ENCODE measurements at regions not wholly inside any gene's neighbourhood (a gene's known extent, or its start where the extent isn't known, plus 50 kb on each side); places are given as distances from the start of the nearest gene placed in this dataset.
"Not testable (repeated sequence)": the region's sequence is repeated elsewhere in the genome, so short reads cannot be mapped to it uniquely, and the experiment has no call there.

DNA sequence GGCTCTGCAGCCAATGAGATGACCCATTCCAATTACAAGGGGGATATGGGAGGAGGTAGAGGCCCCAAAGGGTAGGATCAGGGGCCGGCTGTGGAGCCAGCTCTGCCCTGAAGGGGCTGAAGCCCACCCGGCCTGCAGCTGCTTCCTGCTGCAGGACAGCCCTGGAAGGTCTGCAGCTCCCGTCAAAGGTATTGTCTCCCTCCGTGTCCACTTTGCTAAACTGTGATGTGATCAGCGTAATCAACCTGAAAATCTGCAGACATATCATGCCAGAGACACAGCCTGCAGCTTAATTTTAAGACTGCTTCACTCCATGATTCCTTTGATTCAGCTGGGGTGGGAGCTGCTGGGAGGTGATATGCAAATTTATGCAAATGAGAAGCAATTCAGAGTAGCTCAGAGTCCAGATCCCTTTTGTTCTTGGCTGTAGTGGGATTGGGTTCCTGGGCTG lies 90.7 kb downstream of the GADD45G start:
- H3K4me3 ChIP-seq (ENCODE audit: low read depth, low read length): no peak overlapping the region

DNA sequence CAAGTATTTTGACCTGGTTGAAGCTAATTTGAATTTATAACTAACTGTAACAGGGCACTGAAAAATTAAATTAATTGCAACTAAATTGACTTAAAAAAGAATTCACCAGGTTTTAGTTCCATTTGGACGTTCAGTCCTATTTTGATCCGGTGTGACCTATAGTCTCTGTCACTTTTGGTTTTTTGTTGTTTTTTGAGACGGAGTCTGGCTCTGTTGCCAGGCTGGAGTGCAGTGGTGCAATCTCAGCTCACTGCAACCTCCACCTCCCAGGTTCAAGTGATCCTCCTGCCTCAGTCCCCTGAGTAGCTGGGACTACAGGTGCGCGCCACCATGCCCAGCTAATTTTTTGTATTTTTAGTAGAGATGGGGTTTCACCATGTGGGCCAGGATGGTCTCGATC lies 91.2 kb downstream of the GADD45G start:
- not testable (repeated sequence) for H3K4me3 ChIP-seq (ENCODE audit: low read depth, low read length)

DNA sequence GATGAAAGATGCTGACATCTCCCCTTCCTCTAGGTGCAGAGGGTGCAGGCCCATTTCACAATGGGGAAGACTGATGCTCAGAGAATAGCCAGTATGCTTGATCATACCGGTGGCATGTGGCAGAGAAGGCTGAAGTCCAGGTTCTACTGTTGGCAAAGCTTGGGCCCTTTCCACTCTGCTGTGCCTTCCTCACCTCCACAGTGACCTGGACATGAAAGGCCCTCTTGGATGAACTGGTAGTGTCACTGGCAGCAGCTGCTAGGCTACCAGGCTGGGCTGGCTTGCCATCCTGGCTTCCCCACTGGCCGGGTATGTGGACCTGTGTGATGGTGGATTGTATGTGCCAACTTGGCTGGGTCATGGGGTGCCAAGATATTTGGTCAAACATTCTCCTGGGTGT lies 92.0 kb downstream of the GADD45G start:
- no peak overlapping the region for H3K4me3 ChIP-seq (ENCODE audit: low read depth, low read length)

DNA sequence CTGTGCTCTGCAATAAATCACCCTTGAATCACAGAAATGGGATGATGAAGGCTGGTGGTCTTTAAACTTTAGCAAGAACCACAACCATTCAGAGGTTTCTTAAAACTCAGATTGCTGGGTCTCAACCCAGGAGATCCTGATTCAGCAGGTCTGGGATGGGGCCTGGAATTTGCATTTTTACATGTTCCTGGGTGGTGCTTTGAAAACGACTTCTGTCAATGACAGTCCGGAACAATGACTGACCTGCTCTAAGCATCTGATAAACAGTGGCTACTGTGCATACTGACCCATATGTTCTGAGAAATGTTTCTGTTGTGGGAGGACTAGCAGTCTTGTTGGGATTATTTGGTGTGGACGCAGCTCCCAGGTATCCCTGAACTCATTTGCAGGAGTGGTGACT lies 92.7 kb downstream of the GADD45G start:
- H3K4me3 ChIP-seq (ENCODE audit: low read depth, low read length): no peak overlapping the region

DNA sequence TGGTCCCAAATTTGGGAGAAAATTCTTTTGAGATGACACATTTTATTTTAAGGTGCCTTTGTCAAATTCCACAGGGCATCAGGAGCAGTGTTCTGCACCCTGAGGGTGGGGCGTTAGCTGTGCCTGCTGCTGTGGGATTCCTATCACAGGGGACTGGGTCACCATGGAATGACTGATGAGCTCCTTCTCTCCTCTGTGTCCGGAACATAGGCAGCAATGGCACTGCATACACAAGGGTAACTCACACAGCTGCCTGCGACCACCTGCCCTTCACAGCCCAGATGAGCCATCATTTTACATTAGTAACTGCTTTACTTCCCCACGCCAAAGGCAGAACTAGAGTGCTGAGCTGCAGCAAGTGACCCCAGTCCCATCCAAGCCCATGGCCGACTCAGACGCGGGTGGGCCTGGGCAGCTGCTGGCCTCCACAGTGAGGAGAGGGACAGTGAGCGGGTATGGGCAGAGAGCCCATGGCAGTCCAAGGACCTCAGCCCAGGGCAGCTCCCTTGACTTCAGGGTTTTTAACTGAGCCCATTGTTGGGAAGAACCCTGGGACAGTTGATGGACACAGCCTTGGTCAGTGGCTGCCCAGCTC lies 93.7 kb downstream of the GADD45G start:
- no peak overlapping the region for H3K4me3 ChIP-seq (ENCODE audit: low read depth, low read length)

DNA sequence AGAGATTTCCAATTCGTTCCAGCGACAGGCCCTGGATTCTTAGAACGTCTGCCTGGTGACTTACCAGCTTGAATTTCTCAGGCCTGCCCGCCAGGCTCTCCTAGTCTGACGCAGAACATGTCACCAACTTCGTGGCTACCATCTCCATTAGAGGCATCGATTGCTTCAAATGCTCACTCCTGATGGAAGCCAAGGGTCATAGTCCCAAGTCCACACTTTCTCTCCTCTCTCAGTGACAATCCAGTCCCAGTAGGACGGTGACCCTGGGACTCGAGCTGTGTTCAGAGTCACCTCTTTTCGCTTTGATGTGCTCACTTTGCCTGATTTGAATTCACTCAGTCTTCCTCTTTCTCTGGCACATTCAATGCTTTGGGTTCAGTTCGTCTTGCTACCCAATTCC lies 94.8 kb downstream of the GADD45G start:
- no peak overlapping the region for H3K4me3 ChIP-seq (ENCODE audit: low read depth, low read length)

DNA sequence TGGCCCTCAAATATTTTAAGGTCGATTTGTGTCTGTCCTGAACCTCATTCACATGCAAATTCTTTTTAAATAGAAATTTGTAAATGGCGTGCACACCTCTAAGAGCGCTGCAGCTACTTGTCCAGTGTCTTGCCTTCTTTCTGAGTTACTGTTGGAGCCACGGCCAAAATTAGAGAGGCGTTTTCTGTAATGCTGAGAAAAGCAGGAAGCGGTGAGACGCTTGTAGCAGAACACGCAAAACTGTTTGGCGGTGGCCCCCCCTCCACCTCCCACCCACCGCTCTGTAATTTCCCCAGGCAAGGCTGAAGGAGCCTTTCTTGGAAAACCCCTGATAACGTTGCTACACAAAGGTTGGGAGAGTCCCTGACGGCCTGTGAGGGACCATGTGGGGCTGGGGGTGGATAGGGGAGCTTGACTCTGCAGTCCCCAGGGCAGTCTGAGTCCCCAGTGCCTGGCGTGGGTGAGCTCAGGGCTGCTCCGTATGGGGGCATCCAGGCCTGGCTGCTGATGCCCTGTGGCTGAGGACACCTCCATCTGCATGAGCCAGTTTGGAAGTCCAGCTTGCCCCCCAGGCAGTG lies 96.5 kb downstream of the GADD45G start:
- H3K4me3 ChIP-seq (ENCODE audit: low read depth, low read length): no peak overlapping the region

DNA sequence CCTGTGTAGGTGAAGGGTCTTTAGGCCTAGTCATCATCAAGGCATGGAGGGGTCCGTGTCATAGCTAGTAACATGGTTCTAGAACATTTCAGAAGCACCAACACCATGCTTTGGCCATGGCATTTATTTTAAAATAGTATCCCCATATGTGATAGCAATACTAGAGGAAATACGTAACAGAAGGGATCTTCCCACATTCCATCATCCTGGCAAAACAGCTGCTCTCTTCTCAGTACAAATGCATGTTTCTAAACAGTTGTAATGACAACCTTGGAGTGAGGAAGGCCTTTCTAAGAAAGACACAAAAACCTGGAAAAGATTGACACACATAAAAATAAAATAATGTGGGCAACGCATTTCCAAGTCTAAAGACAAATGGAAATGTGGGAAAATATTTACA lies 97.6 kb downstream of the GADD45G start:
- H3K4me3 ChIP-seq (ENCODE audit: low read depth, low read length): no peak overlapping the region

DNA sequence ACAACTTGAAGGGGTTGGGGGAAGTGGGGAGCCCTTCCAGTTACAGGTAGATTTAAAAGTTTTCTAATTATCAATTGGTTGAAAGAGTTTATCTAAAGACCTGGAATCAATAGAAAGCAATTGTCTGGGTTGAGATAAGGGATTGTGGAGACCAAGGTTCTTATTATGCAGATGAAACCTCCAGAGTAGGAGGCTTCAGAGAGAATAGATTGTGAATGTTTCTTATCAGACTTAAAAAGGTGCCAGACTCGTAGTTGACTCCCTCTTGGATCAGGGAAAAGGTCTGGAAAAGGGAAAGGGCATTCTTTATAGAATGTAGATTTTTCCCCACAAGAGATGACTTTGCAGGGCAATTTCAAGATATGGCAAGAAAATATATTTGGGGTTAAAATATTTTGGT lies 100.8 kb downstream of the GADD45G start:
- H3K4me3 ChIP-seq (ENCODE audit: low read depth, low read length): no peak overlapping the region

DNA sequence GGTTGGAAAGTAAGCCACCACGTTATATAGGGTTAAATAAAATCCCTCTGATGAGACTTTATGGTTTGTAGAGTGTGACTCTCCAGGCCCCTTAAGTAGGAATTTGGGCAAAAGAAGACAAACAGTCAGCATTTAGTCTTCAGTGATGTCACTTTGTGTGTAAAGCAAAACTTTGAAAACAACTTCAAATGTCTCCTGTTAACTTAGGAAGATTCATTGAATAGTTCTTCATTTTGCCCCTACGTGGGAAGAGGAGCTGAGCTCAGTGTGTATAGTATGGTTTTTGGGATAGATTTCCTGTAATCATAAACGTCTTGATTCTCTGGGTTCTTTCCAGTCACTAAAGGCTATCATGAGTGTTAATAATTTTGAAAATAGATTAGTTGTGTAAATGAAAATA lies 101.3 kb downstream of the GADD45G start:
- H3K4me3 ChIP-seq (ENCODE audit: low read depth, low read length): no peak overlapping the region

DNA sequence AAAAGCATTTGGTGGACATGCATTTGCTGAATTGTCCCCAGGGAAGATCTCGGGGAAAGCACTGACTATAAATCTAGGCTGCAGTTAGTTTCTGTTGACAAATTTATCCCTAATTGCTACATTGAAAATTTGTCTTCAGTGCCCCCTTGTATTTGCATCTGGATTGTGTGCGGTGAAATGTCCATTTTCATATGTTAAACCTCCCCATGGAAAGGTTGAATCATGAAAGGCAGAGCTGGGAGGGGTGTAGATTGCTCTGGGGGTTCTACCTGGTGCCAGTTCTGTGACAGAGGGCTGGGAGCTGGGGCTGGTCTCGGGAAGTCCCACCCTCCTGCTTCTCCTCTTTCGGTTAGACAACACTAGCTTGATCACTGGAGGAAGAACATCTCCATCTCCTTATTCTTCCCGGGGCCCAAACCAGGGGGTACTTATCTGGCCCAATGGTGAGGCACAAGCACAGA lies 101.9 kb downstream of the GADD45G start:
- H3K4me3 ChIP-seq (ENCODE audit: low read depth, low read length): no peak overlapping the region

DNA sequence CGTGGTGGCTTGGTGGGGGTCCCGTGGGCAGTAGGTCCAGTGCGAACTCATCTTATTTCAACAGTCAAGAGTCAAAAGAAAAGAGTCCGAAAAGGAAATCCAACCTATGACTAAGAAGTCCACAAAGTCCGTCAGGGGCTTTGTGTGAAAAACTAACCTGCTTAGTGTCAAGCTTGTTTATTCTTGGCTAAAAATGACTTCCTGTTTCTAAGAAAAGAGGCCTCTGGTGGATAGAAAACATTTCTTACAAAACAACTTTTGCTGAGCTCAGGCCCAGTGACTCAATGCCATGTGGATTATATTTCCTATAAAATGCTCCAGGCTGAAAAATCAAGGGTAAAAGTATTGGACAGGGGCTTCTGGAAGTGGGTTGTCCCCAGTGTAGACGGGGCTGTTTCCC lies 105.9 kb downstream of the GADD45G start:
- H3K4me3 ChIP-seq (ENCODE audit: low read depth, low read length): no peak overlapping the region

DNA sequence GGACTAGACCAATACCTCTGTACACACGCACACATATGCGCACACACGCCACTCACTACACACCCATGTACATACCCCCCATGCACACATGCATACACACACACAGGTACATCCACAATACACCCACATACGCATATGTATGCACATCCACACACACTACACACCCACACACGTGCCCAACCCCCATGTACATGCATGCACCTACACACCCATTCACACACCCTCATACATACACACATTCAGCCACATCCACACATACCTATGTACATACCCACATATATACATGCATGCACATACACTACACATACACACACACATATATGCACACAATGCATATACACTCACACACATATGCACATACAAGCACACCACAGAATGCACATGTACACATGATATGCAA lies 107.1 kb downstream of the GADD45G start:
- no peak overlapping the region for H3K4me3 ChIP-seq (ENCODE audit: low read depth, low read length)

DNA sequence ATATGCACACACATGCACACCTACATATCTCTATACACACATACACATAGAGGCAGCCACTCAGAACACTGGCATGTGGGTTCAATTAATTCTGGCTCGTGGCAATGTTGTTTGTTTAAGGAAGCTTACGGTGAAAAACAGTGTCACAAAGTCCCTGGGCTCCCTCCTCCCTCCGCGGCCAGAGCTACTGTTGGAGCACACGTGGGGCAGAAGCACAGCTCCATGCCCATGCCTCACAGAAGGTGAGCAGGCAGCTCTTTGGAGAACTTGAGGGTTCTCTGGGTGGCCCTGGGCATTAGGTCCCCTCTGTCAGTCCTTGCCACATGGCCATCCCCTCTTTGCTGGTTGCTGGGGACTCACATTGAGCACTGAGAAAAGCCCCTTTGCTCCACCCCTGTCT lies 107.5 kb downstream of the GADD45G start:
- no peak overlapping the region for H3K4me3 ChIP-seq (ENCODE audit: low read depth, low read length)

DNA sequence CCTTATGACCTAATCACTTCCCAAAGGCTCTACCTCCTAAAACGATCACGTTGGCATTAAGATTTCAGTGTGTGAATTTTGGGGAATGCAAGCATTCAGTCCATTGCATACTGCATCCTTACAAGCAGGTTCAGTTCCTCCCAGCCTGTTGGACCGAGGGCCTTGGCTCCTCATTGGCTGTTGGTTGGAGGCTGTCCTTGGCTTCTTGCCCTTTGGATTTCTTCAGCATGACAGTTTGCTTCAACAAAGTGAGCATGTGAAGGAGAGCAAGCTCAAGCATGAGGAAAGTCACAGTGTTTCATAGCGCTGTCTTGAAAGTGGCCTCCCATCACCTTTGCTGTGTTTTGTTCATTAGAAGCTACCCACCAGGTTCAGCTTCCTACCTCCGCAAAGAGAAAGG lies 109.5 kb downstream of the GADD45G start:
- H3K4me3 ChIP-seq (ENCODE audit: low read depth, low read length): no peak overlapping the region

DNA sequence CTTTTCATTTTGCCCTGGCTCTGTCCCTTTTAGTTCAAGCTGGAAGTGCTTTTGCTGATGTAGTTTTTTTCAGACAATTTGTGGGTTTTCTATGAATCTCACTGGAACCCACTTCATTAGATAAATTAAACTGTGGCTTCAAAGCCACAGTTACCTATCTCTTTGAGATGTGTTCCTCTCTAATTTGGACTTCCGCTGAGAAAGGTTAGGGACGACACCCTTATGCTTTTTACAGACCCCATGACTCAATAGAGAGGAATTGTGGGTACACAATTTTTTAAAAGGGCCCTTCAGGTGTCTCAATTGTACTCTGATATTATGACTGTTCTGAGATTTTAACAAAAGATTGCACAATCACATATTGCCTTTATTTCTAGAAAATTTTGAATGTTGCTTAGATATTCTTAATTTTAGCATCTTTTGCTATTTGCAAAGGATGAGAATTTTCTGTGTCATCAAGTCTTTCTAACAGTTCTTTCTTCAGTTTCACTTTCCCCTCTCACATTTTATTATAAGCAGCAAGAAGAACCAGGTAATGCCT lies 110.6 kb downstream of the GADD45G start:
- no peak overlapping the region for H3K4me3 ChIP-seq (ENCODE audit: low read depth, low read length)

DNA sequence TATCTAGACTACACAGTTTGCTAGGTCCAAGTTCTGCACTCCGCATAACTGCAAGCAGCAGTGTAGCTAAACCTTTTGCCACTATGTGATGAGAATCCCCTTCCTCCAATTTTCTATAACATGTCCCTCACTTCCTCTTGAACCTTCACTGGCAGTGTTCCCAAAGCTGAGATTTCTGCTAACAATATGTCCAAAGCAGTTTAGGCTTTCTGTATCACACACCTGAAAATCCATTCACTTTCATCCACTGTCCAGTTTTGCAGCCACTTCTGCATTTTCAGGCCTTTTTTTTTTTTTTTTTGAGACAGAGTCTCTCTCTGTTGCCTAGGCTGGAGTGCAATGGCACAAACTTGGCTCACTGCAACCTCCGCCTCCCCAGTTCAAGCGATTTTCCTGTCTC lies 111.1 kb downstream of the GADD45G start:
- H3K4me3 ChIP-seq (ENCODE audit: low read depth, low read length): no peak overlapping the region

DNA sequence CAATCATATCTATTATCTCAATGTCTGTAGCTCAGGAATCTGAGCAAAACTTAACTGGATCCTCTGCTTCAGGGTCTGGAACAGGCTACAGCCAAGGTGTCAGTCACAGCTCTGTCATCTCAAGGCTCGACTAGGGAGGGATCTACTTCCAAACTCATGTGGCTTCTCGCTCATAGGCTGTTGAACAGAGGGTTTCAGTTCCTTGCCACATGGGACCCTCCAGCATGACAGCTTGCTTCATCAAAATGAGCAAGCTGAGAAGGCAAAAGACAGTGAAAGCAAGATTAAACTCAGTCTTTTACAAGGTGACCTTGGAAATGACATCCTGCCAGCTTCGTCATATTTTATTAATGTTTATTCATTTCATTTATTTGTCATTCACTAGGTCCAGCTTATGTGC lies 111.7 kb downstream of the GADD45G start:
- no peak overlapping the region for H3K4me3 ChIP-seq (ENCODE audit: low read depth, low read length)

DNA sequence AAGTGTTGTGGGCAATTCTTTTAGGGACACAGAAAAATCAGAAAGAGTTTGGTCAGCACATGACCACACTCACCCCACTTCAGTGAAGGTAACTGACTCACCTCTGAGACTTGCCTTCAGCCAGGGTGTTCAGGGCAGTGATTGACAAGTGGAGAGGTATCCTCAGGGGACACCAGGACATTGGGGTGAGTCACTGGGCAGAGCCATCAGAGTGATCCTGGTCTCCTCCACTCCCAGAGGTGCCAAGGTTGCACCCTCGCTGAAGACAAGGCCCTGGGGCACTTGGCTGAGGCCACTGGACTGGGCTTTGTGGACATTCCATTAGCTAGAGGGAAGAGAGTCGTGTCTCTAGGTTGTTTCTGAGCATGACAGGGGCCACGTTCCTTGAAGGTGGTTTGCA lies 113.4 kb downstream of the GADD45G start:
- H3K4me3 ChIP-seq (ENCODE audit: low read depth, low read length): no peak overlapping the region

DNA sequence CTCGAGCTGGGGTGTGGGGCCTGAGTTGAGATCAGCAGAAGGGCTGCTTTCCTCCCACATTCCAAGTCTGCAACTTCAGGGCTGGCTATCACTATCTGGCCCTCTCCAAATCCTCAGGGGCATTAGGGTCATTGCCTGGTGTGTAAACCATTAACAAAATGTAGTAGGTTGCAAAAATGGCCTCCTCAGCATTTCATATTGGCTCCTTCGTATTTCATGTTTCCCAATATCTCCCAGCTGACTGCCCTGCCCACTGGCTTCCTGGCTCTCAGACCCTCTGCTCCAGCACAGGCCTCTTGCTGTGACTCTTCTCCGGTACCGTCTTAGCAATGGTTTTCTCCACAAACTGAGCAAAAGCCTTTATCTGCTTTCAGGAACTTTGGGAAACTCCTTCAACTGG lies 113.8 kb downstream of the GADD45G start:
- H3K4me3 ChIP-seq (ENCODE audit: low read depth, low read length): no peak overlapping the region

DNA sequence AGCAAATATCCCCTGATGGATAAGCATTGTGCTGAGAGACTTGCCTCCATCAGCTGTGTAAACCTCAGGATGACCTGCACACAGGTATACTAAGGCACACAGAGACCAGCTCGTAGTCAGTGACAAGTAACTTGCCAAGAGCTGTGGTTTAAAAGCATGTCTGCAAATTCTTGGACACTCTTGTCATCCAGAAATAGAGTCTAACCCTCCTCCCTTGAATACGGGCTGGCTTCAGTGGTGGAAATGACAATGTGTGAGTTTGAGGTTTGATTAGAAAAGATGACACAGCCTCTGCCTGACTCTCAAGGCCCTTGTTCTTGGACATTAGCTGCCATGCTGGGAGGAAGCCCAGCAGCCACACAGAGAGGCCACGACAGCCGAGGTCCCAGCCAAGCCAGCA lies 114.4 kb downstream of the GADD45G start:
- H3K4me3 ChIP-seq (ENCODE audit: low read depth, low read length): no peak overlapping the region

DNA sequence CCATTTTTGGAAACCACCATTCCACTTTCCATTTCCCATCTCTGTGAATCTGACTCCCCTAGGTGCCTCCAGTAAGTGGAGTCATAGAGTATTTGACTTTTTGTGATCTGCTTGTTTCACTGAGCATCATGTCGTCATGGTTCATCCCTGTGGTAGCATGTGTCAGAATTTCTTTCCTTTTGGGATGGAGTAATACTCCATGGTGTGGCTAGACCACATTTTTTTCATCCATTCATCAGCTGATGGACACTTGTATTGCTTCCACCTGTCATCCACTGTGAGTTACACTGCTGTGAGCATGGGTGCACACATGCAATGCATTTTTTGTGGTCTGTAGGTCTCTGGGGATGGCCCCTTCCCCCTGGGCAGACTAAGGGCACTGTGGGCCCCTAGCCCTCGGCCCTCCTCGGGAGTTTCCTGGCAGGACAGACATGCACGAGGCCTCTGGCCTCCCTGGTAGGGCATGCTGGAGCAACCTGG lies 115.9 kb downstream of the GADD45G start:
- no peak overlapping the region for H3K4me3 ChIP-seq (ENCODE audit: low read depth, low read length)
